GM18870 (cell line): ENCODE measurements at regions not wholly inside any gene's neighbourhood (a gene's known extent, or its start where the extent isn't known, plus 50 kb on each side); places are given as distances from the start of the nearest gene placed in this dataset.

Experiments used
- ATAC-seq: cut with Tn5 transposase; IDR thresholded peaks from one replicate; pipeline ENCODE4 v1.9.1; 2021; ENCODE audit warnings: moderate library complexity; ENCODE audit not compliant: unreplicated experiment

- no peak for ATAC-seq
Measured at GRCh38 chr7:106774768-106775551, 90.1 kb upstream of the PIK3CG start.

DNA sequence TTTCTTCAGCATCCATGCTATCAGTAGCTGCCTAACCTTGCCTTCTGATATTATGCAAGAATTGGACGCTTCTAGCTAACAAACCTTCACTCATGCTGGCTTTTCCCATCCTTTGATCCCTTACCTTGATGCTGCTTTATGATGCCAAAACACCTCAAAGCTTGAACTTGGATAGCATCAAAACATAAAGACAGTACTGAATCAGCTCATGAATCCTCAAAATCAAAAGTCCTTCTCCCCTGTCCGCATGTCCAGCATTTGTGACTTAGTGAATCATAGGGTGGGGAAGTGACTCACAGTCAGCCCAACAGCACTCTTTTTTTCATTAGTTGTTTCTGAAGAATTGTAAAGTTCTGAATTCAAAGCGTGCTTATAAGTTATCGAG is 89.5 kb upstream of the PIK3CG start:
- ATAC-seq: no peak

- ATAC-seq: no peak
Measured at GRCh38 chr7:106775975-106776607, 89.0 kb upstream of the PIK3CG start.

GRCh38 chr7:106776618-106777347 is 88.3 kb upstream of the PIK3CG start:
- no peak for ATAC-seq

DNA sequence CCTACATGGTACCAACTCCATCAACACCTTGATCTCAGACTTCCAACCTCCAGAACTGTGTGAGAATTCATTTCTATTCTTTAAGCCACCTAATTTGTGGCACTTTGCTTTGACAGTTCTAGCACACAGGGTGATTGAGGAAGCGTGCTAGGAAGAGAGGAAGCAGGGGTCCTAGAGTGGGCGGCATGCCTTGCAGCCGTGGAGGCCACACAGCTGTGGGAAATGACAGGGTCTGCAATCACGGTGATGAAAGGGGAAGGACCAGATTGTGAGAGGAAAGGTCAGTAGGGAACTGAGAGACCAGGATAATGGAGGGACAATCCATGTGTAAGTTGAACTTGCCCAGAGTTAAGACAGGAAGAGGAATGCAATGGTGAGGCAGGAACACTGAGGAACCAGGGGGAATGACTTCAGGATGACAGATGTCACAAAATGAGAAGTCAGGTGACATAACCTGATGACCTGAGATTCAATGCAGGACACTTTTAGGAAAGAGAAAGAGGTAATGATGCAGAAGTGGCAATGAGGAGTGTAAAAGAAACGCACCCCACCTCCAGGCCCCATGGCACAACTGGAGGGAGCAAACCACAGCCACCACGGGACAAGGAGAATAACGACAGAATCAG is 87.3 kb upstream of the PIK3CG start:
- ATAC-seq: no peak

GRCh38 chr7:106778656-106779250 is 86.3 kb upstream of the PIK3CG start:
- no peak for ATAC-seq

DNA sequence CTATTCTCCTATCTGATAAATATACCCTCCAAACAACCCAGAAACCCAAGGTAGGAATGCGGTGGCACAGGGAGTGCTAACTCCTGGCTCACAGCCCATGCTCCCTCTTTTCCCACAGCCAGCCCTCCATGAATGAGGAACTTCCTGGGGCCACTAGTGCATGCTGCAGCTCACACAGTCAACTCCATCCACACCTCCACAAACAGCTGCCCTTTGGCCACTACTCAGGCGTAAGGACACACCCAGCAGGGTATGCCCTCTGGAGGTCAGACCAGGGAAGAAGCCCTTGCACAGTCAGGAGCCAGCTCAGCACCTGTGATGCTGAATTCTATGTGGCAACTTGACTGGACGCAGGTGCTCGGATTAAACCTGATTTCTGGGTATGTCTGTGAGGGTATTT is 85.2 kb upstream of the PIK3CG start:
- ATAC-seq: no peak

- no peak for ATAC-seq
Measured at GRCh38 chr7:106781007-106781406, 84.1 kb upstream of the PIK3CG start.

- no peak for ATAC-seq
Measured at GRCh38 chr7:106781828-106782544, 83.1 kb upstream of the PIK3CG start.

- no peak for ATAC-seq
Measured at GRCh38 chr7:106783286-106783685, 81.8 kb upstream of the PIK3CG start.

DNA sequence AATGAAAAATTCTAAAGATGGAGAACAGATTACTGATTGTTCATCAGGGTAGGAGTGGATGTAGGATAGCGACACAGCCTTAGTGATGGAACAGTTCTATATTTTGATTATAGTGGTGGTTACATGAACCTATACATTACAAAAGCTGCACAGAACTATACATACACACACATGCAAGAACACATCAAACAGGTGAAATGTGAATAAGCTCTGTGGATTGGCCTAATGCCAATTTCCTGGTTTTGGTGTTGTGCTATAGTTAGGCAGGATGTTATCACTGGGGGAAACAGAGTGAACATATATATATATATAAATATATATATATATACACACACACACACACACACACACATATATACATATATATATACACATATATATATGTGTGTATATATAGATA is 76.4 kb upstream of the PIK3CG start:
- ATAC-seq: no peak

DNA sequence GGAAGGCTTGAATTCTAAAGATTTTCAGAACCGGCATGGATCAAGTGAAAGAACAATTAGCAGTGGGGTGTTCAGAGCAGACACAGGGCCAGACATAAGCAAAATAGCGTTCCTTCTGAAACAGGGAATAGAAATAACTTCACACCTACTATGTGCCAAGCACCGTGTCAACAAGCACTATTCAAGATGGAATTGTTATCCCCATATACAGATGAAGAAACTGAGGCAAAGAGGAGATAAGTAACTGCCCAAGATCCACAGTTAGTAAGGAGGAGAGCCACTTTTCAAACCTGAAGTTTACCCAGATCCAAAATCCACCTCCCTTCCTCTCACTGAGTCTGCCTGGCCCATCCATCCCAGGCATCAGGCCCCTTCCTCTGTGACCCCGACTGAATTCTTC is 73.6 kb upstream of the PIK3CG start:
- ATAC-seq: no peak

DNA sequence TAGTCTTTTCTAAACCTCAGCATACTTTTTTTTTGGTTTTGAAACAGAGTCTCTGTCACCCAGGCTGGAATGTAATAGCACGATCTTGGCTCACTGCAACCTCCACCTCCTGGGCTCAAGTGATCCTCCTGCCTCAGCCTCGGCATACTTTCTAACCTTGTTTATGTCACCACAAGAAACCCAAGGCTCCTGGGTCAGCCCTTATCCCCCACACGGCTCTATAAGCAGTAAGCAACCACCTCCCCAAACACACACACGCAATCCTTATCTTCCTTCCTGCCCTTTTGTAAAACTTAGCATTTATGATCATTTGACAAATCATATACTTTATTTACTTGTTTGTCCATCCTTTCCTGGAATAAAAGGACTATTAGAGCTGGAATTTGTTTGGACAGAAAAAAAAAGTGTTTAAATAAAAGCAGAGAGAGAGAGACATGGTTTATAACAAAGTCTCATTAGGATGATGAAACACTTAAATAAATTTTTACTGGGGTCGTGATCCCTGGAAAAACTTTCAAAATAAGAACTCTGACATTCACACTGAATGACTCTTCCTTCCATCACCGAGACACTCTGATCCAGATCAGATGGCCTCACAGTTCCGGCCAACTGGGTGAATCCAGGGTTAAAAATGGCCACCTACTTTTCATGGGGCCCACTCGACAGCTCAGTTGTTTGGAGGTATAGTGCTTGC is 72.7 kb upstream of the PIK3CG start:
- ATAC-seq: no peak

GRCh38 chr7:106793015-106793975 is 71.8 kb upstream of the PIK3CG start:
- no peak for ATAC-seq

DNA sequence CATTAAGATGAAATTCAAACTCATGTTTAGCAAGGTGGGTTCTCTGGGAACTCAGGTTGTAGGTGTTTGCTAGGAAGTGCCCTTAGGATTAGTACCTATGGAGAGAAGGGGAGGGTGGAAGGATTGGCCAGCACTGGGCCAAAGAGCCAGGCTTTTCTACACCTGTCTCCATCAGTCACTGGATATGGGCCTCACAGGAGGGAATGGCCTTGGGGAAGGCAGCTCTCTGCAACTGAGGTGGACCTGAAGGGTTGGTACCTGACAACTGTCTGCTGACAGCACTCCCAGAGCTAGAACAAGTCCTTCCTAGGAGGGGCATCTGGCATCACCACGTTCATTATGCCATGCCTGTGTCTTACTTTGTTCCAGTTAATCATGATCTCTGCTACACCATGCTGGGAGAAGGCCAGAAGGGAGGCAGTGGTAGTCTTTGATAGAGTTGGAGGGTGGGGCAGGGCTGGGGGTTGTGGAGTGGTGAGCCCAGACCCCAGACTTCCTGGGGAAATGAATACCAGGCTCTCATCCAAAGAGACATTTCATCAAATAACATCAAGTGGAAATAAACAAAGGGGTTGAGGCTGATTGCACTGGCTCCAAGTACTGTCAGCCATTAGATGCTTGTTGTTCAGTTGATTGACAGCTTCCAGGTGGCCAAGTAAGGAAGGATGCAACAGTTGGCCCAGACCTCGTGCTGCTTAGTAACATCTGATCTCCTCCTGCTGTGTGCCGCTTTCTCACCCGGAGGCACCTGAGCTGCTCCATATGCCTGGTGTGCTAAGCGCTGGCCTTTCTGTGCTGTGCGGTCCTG is 70.6 kb upstream of the PIK3CG start:
- no peak for ATAC-seq

DNA sequence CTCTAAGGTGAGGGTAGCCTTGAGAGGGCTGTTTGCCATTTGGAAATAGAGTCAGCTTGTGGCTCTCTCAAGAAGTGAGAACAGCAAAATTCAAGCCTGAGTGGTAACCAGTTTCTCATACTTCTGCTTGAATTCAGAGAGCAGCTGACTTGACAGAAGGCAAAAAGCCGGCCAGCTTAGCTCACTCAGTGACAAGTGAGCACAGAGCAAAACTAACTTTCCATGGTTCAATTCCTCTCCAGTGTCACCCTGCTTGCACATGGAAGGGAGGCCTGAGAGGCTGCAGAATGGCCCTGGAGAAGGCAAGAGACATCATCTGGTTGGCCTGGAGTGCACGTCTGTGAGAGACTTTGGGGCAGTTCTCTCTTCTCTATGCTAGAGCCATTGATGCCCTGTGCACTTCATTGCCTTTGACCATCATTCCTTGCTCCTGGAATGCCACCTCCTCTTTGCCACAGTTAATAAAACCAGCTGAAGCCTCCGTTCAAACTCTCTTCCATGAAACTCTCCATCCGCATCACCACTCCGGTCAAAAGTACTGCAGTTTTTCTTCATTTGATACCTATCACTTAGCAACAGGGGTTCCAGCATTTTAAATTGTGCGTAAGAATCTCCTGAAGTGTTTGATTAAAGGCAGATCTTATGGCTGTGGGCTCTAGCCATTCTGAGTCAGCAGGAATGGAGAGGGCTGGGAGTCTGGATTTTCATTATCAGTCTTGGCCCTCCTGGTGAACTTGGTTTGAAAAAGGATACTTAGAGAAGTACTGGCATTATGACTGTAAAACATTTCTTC is 69.8 kb upstream of the PIK3CG start:
- ATAC-seq: no peak

- no peak for ATAC-seq
Measured at GRCh38 chr7:106795877-106796231, 69.2 kb upstream of the PIK3CG start.
